Gastrocnemius medialis (tissue), 4 donors: ENCODE measurements at regions not wholly inside any gene's neighbourhood (a gene's known extent, or its start where the extent isn't known, plus 50 kb on each side); places are given as distances from the start of the nearest gene placed in this dataset.

Experiments
- CTCF ChIP-seq, 5 experiments: fragments of 450-650 bp in 3 of 5; fragments of 200-600 bp in 2 of 5; sonication (generic) in 2 of 5; IDR thresholded peaks in 4 of 5; conservative IDR thresholded peaks in 1 of 5; 1 replicate in 4 of 5; 2 replicates in 1 of 5; pipeline ENCODE4 v1.5.1; 2016 to 2019; ENCODE audit warnings: antibody characterized with exemption in 5 of 5, mild to moderate bottlenecking in 3 of 5, moderate library complexity in 3 of 5
- POLR2A ChIP-seq, 2 donors: fragments of 450-650 bp; IDR thresholded peaks; one replicate each; pipeline ENCODE4 v1.6.1; 2017; ENCODE audit warnings: antibody characterized with exemption in 2 of 2, mild to moderate bottlenecking in 2 of 2, moderate library complexity in 2 of 2

- TF ChIP-seq CTCF (IDR thresholded peaks at IDR 0.05 in 4 of 5, conservative IDR thresholded peaks at IDR 0.05 in 1 of 5) (no peak), POLR2A (IDR thresholded peaks at IDR 0.05) (no peak)
Observed at GRCh38 chr10:83448013-83448412, 691.3 kb upstream of the GHITM start.
